Heart right ventricle (tissue), 16 donors: ENCODE measurements at regions not wholly inside any gene's neighbourhood (a gene's known extent, or its start where the extent isn't known, plus 50 kb on each side); places are given as distances from the start of the nearest gene placed in this dataset.

ENCODE experiments used
- ATAC-seq, 8 donors: fragments of 200-7000 bp; cut with Tn5 transposase; one replicate each; pipeline ENCODE4 v1.9.1; 2020; ENCODE audit warnings: mild to moderate bottlenecking in 8 of 8, moderate library complexity in 8 of 8, moderate number of reproducible peaks in 1 of 8
- DNase-seq, 2 donors: peaks; one replicate each; pipeline ENCODE4 v3.0.0-alpha.2; 2020
- H3K27ac ChIP-seq, 10 donors: fragments of 200-600 bp; sonication (generic) in 2 of 10; one replicate each; pipeline versions ENCODE4 v1.5.0 to v1.8.0; 2020 to 2022; ENCODE audit warnings: mild to moderate bottlenecking in 3 of 10
- H3K27me3 ChIP-seq, 7 donors: fragments of 200-600 bp; one replicate each; pipeline ENCODE4 v1.8.0; 2021 to 2022; ENCODE audit warnings: mild to moderate bottlenecking in 2 of 7
- H3K36me3 ChIP-seq, 9 donors: fragments of 200-600 bp; sonication (generic) in 1 of 9; one replicate each; pipeline versions ENCODE4 v1.5.0 to v1.8.0; 2020 to 2022; ENCODE audit warnings: mild to moderate bottlenecking in 2 of 9
- H3K4me1 ChIP-seq, 9 donors: fragments of 200-600 bp; sonication (generic) in 1 of 9; one replicate each; pipeline versions ENCODE4 v1.5.0 to v1.8.0; 2020 to 2022; ENCODE audit warnings: mild to moderate bottlenecking in 4 of 9
- H3K4me3 ChIP-seq, 10 donors: fragments of 200-600 bp; sonication (generic) in 2 of 10; one replicate each; pipeline versions ENCODE4 v1.5.0 to v1.8.0; 2020 to 2022; ENCODE audit warnings: mild to moderate bottlenecking in 7 of 10, moderate library complexity in 2 of 10
- H3K9me3 ChIP-seq, 11 donors: fragments of 200-600 bp in 10 of 11; sonication (generic) in 2 of 11; one replicate each; pipeline versions ENCODE4 v1.5.0 to v1.8.0; 2013 to 2022; ENCODE audit warnings: mild to moderate bottlenecking in 2 of 11, control low read depth in 1 of 11, moderate library complexity in 1 of 11
- WGBS, 2 donors: extraction: QIAGEN DNeasy Blood & Tissue Kit; methylation state at CpG; one replicate each; pipeline ENCODE4 v1.1.7; 2013; ENCODE audit warnings: inconsistent platforms in 1 of 2; 5-methylcytosine and 5-hydroxymethylcytosine counted together
- intact Hi-C, 10 donors: fragments of 100-400 bp; cut with DNase I; formaldehyde crosslinking; loops; one replicate each; pipeline versions ENCODE4 v1.11.1 to v1.14.2; 2022
- TF ChIP-seq, protein P1 (sequence below), 9 donors: fragments of 200-600 bp; sonication (generic) in 2 of 9; IDR thresholded peaks; one replicate each; pipeline versions ENCODE4 v1.5.0 to v1.8.0; 2021 to 2022; ENCODE audit warnings: antibody characterized with exemption in 9 of 9, mild to moderate bottlenecking in 5 of 9, moderate library complexity in 1 of 9
- donor health status: Arrhythmogenic right ventricular cardiomyopathy.
- donor health status: ischemic (EF 13 %, LVEDD 7.1; RV severe dilation, severe dysfunction).
- donor health status: healthy with polysubstance abuse.
- donor health status: DM: no; HTN: yes; CAD: no.
- donor health status: DM: no; HTN: no; CAD: no.
- donor health status: ischemic (EF 25% LVEDD 6.9; RV normal size, moderate dysfunction).
- donor health status: ischemic (EF 25% LVEDD 5.7; RV mildly dilated, moderate dysfunction).
- donor health status: healthy.
- donor health status: DM: yes; HTN: yes; CAD: no.
- donor health status: Ischemic cardiomyopathy.
- donor health status: ischemic (EF 35%, LVEDD 5.7; RV mildly dilated, moderate dysfunction).
- donor health status: nonischemic (EF 11% LVEDD 7.7; RV severe dilation, severe dysfunction).
- donor health status: DM: yes; HTN: yes; CAD: no.
- donor health status: PGD.
- donor health status: ischemic (EF 29% LVEDD 5.4; RV normal size, mild dysfunction).
- donor health status: nonischemic (EF 23%, LVEDD 6.1; RV moderate dilation, normal function).

DNA sequence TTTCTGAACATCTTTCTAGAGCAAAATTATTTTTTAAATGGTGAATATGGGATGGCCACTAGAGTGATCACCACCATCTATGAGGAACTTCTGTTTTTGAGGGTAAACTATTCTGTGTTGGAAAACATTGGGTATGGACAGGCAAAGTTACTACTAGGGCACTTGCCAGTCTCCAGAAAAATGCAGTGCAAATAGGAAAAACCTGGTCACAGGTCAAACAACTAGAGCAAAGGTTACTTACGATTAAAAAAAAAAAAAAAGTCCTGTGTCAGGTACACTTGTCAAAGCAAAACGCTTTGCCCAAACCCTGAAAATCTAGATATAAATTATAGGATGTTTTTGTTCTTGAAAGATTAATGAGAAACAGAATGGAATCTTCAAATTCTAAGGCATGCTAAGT is 66.2 kb downstream of the SLITRK1 start:
- DNase-seq = no peak
- TF ChIP-seq, protein P1, sequence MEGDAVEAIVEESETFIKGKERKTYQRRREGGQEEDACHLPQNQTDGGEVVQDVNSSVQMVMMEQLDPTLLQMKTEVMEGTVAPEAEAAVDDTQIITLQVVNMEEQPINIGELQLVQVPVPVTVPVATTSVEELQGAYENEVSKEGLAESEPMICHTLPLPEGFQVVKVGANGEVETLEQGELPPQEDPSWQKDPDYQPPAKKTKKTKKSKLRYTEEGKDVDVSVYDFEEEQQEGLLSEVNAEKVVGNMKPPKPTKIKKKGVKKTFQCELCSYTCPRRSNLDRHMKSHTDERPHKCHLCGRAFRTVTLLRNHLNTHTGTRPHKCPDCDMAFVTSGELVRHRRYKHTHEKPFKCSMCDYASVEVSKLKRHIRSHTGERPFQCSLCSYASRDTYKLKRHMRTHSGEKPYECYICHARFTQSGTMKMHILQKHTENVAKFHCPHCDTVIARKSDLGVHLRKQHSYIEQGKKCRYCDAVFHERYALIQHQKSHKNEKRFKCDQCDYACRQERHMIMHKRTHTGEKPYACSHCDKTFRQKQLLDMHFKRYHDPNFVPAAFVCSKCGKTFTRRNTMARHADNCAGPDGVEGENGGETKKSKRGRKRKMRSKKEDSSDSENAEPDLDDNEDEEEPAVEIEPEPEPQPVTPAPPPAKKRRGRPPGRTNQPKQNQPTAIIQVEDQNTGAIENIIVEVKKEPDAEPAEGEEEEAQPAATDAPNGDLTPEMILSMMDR (IDR thresholded peaks at IDR 0.05) = no peak
- Histone ChIP-seq H3K27ac (no peak overlapping the region), H3K9me3 (peaks cover 0 to 20% (median 0%) of the 10 kb centered on the region in 11 donors), H3K4me3 (no peak overlapping the region), H3K27me3 (no peaks in the 10 kb centered on the region), H3K36me3 (no peaks in the 10 kb centered on the region), H3K4me1 (no peaks in the 10 kb centered on the region)
- ATAC-seq = no peak
- 71 to 74% methylated on average over 2 of the region's 2 CpGs for WGBS, 2 donors
- intact Hi-C loops = no loop called here

DNA sequence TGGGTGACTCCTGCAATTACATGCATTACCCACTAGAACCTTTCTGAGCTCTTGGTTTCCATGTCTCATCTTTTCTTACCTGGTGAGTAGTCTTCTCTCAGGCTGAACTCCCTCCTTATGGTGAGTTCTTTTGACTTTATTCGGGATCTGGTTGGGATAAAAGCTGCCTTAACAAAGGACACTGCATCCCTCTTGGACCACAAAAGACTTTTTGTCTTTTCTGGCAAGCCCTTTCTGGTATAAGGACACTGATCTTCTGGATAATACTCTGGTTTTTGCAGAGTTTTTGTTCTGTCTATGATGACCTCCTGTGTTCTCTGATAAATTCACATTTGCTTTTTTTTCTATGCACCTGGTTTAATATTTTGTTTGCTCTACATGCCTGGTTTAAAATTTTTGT is 66.7 kb downstream of the SLITRK1 start:
- intact Hi-C loops = no loop called here
- Histone ChIP-seq H3K27ac (no peak overlapping the region), H3K27me3 (no peaks in the 10 kb centered on the region), H3K9me3 (peaks cover 0 to 20% (median 0%) of the 10 kb centered on the region in 11 donors), H3K36me3 (no peaks in the 10 kb centered on the region), H3K4me1 (no peaks in the 10 kb centered on the region), H3K4me3 (no peak overlapping the region)
- WGBS, 2 donors = 66 to 74% methylated on average over 1 of the region's 1 CpG
- TF ChIP-seq, protein P1 (IDR thresholded peaks at IDR 0.05) = no peak
- ATAC-seq = no peak
- DNase-seq = no peak

DNA sequence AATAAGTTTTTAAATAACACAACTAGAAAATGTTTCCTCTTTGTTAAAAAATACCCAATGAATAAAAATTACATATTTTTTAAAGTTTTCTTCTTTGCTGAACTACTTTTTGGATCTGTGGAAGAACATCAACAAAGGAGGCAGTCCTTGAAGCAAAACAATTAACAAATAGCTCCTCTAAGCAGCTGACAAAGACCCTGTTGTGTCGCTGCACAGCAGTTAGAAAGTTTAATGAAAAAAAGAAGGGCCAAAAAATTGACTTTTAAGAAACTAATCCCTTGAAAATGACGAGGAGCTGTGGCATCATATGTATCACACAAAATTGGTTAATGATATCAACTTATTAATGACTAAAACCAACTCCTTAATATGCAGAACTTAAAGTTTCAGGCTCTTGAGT is 72.1 kb downstream of the SLITRK1 start:
- Histone ChIP-seq H3K4me1 (no peaks in the 10 kb centered on the region), H3K27me3 (no peaks in the 10 kb centered on the region), H3K36me3 (no peaks in the 10 kb centered on the region), H3K4me3 (no peak overlapping the region), H3K27ac (no peak overlapping the region), H3K9me3 (peaks cover 0 to 12% (median 0%) of the 10 kb centered on the region in 11 donors)
- intact Hi-C loops = no loop called here
- ATAC-seq (no peak), DNase-seq (no peak)
- 55 to 57% methylated on average over 2 of the region's 2 CpGs for WGBS, 2 donors
- TF ChIP-seq, protein P1 (IDR thresholded peaks at IDR 0.05) = no peak

DNA sequence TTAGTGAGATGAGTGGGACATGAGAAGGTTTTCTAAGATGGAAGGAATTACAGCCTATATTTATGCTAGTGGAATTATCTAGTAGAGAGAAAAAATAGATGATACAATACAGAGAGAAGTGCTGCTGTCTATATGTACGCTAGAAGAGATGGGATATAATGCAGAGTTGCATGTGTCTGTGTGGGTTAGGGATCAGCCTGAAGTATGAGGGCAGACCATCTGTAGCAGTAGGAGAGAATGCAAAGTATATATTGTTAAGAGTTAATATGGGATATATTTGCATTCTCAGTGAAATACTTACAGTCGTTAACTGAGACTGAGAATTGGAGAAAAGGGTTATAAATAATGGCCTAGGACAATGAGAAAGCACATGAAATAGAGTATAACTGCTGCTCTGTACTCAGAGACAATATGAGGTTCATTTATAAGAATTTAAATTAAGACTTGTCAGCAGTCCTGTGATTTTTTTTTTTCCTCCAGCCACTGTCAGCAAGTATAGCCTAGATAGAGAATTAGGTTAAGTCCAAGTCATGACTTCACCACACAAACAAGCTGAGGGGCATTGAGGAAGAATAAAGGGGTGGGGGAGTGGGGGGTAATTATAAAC is 77.8 kb downstream of the SLITRK1 start:
- 72 to 83% methylated on average over 2 of the region's 2 CpGs for WGBS, 2 donors
- TF ChIP-seq, protein P1 (IDR thresholded peaks at IDR 0.05) = no peak
- H3K4me1 ChIP-seq = no peaks in the 10 kb centered on the region

More for the DNA sequence above, 77.8 kb downstream of the SLITRK1 start:
- Histone ChIP-seq H3K27me3 (no peaks in the 10 kb centered on the region), H3K36me3 (no peaks in the 10 kb centered on the region), H3K4me3 (no peak overlapping the region), H3K27ac (no peak overlapping the region), H3K9me3 (peaks cover 0 to 6% (median 0%) of the 10 kb centered on the region in 11 donors)
- intact Hi-C loops = no loop called here
- ATAC-seq = no peak
- DNase-seq = no peak
